ENCODE measurements at regions not wholly inside any gene's neighbourhood (a gene's known extent, or its start where the extent isn't known, plus 50 kb on each side); places are given as distances from the start of the nearest gene placed in this dataset.

DNA sequence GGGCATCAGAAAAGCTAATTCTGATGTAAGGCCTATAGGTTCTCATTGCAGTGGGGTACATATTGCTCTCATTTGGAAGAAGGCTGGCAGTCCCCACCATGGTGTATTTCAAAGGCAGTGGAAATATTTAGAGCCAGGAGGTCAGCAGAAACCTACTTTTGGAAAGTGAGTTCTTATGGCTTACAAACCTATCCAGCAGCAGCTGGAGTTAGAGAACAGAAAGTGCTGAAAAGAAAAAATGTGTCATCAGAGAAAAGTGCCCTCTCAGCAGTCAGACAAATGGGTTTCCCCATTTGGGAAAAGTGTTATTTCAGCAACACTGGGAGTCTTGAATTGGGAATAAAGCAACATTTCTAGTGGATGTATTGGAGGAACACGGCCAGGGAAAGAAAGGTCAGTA lies 105.7 kb upstream of the IGFBP3 start:
- ATAC-seq (no peak), DNase-seq (no peak)
- intact Hi-C loops (cut with DNase I): no loop called here
- 79 to 92% (median 87%) methylated on average over 1 of the region's 1 CpG for WGBS, 4 donors
- no peaks in the 10 kb centered on the region for H3K36me3 ChIP-seq
- H3K27ac ChIP-seq: no peak overlapping the region
- no peaks in the 10 kb centered on the region for H3K4me1 ChIP-seq
- no peaks in the 10 kb centered on the region for H3K9me3 ChIP-seq
- H3K27me3 ChIP-seq: no peaks in the 10 kb centered on the region
- no peak for TF ChIP-seq POLR2A (IDR thresholded peaks at IDR 0.05)
- TF ChIP-seq CTCF (IDR thresholded peaks at IDR 0.05): no peak
- no peak overlapping the region for H3K4me3 ChIP-seq

- no peak for ATAC-seq
- Histone ChIP-seq H3K27me3 (no peaks in the 10 kb centered on the region), H3K4me1 (no peaks in the 10 kb centered on the region), H3K27ac (no peak overlapping the region), H3K9me3 (no peaks in the 10 kb centered on the region), H3K36me3 (no peaks in the 10 kb centered on the region), H3K4me3 (no peak overlapping the region)
- intact Hi-C loops (cut with DNase I): no loop called here
- 69 to 89% (median 78%) methylated on average over 6 of the region's 6 CpGs for WGBS, 4 donors
- no peak for DNase-seq
- TF ChIP-seq CTCF (IDR thresholded peaks at IDR 0.05) (no peak), POLR2A (IDR thresholded peaks at IDR 0.05) (no peak)
Observed at GRCh38 chr7:46024263-46024916, 103.3 kb upstream of the IGFBP3 start.

- 85 to 95% (median 89%) methylated on average over 2 of the region's 2 CpGs for WGBS, 4 donors
Observed at GRCh38 chr7:46022397-46022796, 101.3 kb upstream of the IGFBP3 start.

More at GRCh38 chr7:46022397-46022796, 101.3 kb upstream of the IGFBP3 start:
- H3K4me3 ChIP-seq: no peak overlapping the region
- intact Hi-C loops (cut with DNase I): no loop called here
- TF ChIP-seq POLR2A (IDR thresholded peaks at IDR 0.05) (no peak), CTCF (IDR thresholded peaks at IDR 0.05) (no peak)
- ATAC-seq (no peak), DNase-seq (no peak)
- H3K27me3 ChIP-seq: no peaks in the 10 kb centered on the region
- H3K27ac ChIP-seq: no peak overlapping the region
- H3K9me3 ChIP-seq: peaks cover 0 to 9% (median 0%) of the 10 kb centered on the region in 12 donors
- no peaks in the 10 kb centered on the region for H3K4me1 ChIP-seq
- no peaks in the 10 kb centered on the region for H3K36me3 ChIP-seq

Data from heart left ventricle (tissue), 16 donors.